Renal cortical epithelial cell (primary cell): ENCODE measurements at regions not wholly inside any gene's neighbourhood (a gene's known extent, or its start where the extent isn't known, plus 50 kb on each side); places are given as distances from the start of the nearest gene placed in this dataset.
"Not testable (repeated sequence)": the region's sequence is repeated elsewhere in the genome, so short reads cannot be mapped to it uniquely, and the experiment has no call there.

Source experiments
- DNase-seq: peaks from one replicate; pipeline ENCODE4 v3.0.0-alpha.2; 2011; ENCODE audit warnings: low read depth

DNA sequence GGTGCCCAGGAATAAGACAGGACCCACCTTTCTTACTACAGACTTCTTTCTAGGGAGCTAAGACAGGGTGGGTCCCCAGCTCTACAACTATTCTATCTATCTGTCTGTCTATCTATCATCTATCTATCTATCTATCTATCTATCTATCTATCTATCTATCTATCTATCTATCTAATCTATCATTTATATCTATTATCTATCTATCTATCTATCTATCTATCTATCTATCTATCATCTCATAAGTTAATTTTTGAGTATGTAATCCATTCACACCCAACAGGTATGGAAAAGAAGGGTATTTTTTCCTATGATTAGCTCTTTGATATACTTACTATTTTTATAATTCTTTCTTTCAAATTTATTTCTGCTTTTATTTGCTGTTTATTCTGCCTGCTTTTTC, 55.9 kb downstream of the BAMBI start:
- no peak for DNase-seq

DNA sequence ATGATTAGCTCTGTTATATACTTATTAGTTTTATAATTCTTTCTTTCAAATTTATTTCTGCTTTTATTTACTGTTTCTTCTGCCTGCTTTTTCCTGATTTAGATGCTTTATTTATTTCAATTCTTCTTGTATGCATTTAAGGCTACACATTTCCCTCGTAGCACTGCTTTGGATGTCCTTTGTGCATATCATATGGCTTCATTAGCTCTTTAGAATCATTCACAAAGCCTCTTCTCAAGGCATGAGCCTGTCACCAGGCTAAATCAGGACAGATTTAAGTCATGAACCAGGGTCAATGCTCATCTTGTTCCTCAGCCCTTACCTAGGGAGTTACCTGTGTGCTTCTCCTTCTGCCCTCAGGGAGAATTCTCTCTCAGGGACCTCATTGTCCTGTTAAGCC, 56.3 kb downstream of the BAMBI start:
- DNase-seq = no peak

DNA sequence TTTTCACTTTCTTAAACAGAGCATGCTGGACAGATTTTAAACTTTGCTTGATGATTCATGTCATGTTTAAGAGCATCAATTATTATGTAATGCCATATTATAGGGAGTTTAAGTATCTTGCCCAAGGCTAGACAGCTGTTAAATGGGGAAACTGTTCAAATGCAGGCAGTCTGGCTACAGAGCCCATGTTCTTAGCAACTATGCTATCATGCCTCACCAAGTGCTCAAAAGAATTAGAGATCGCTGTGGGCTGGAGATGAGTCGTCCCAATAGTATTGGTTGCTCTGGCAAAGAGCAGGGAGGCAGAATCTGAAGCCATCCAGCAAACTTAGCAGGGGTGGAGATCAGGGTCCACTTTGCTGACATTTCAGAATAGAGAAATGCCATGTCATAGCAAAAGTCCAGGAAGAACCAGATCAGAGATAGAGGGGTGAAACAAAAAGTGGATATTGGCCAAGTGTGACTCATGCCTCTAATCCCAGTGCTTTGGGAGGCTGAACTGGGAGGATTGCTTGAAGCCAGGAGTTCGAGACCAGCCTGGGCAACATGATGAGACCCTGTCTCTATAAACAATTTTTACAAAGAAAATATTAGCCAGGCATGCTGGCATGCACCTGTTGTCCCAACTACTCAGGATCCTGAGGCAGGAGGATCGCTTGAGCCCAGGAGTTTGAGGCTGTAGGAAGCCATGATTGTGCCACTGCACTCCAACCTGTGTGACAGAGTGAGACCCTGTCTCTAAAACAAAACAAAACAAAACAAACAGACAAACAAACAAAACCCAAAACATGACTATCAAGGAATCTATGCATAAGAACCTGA, 57.8 kb downstream of the BAMBI start:
- peak; percentile 89 for DNase-seq

DNA sequence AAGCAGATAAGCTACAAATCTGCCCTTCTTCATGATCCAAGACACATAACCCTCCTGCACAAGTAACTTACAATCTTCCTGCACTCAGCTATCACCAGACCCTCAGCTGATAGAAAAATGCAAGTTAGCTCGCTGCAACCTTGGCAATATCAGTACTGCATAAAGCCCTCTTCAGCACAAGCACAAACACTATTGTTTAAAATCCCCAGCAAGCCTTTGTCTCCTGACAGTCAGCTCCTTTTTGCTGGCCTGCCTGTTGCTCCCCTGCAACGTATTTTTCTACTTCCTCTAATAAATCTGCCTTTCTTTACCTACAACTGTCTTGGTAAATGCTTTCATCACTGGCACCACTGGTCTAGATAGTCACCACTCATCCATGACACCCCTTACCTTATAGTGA, 59.8 kb downstream of the BAMBI start:
- no peak for DNase-seq

DNA sequence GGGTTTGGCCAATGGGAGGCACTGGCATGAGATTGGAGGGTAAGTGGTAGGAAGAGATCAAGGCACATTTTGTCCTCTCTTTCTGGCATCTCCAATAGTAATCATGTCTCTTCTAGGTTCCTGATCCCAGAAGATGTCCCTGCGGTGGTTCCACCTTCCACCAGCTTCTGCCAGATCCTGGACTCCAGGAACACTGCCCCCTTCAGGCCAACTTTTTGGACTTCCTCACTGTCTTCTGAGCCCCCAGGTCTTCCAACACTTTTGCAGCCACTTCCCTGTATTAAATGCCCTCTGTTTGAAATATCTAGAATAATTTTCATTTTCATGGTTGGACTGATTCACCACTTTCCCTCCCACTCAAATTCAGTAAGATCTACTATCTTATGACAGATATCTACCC, 60.9 kb downstream of the BAMBI start:
- DNase-seq = no peak

DNA sequence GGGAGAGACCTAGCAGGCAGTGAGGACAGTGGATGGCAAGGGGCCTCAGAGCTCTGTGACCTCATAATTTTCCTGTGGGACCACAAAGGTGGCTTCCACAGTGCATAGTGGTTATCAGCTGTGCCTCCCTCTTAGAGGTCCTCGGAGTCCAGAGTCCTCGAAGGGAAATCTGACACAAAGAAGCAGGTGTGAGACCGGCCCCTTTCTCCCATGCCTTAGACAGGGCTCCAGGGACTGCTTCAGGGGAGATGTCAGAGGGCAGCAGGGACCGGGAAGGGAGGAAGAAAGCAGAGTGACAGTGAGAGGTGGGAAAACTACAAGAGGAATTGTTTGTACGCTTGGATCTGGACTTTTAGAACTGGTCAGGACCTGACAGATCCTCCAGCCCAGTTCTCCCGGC, 66.3 kb downstream of the BAMBI start:
- no peak for DNase-seq

DNA sequence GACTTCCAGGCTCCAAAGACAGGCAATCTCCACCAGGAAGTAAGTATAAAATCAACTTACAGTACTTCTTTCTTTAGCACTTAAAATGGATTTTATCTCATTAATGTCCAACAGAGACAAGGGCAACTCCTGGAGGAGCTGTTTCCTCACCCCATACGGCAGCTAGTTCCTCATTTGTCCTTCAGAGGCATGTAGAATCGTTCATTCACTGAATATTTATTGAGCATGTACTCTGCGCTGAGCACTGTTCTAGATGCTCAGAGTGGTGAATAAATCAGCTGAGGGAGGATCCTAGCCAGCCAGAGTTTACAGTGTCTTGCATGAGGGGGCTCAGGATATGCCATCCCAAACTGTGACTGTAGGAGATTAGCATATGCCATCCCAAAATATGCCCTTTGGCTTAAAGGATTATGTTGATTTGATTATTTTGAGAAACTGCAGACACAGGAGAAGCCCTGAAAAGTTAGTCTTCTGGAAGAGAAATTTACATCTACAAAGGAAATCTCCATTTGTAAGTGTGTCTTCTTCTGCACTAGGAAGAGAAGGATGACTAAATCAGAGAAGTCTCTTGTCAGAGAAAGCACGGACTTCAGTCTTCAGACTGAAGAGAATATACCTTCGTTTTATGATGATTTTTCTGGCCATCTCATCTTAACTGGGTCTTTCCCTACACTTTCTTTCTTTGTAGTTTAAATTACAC, 66.9 kb downstream of the BAMBI start:
- no peak for DNase-seq

DNA sequence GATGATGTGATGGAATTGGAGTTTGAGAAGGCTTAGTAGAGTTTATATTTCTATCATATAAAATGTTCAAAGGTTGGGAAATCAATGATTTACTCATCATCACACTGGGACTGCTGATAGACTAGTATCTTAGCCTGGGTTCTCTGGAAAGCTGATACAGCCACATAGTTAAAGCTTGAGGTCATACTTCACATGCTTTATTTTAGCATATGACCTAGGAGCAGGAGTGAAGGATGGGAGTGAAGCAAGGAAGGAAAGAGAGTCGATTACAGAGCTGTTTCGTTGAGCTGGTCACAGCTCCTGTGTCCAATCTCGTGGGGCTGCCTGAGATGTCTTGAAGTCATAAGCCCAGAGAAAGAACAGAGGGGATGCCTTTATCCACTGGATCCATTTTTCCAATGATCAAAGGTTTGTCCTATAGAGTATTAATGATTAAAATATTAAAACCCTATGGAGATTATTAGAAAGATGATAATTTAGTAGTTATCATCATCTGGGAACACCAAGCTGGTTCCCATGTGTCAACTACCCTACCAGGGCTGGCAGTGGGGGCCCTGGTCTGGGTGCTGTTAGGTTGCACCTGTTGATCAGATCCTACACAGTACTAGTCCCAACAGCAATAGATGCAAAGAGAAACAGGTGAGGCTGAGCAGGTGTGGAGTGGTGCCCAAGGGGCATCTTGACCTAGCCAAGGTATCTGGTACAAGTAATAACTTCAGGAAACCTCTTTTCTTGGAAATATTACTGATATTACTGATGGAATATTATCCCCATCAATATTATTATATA, 77.8 kb downstream of the BAMBI start:
- DNase-seq = peak; percentile 71

DNA sequence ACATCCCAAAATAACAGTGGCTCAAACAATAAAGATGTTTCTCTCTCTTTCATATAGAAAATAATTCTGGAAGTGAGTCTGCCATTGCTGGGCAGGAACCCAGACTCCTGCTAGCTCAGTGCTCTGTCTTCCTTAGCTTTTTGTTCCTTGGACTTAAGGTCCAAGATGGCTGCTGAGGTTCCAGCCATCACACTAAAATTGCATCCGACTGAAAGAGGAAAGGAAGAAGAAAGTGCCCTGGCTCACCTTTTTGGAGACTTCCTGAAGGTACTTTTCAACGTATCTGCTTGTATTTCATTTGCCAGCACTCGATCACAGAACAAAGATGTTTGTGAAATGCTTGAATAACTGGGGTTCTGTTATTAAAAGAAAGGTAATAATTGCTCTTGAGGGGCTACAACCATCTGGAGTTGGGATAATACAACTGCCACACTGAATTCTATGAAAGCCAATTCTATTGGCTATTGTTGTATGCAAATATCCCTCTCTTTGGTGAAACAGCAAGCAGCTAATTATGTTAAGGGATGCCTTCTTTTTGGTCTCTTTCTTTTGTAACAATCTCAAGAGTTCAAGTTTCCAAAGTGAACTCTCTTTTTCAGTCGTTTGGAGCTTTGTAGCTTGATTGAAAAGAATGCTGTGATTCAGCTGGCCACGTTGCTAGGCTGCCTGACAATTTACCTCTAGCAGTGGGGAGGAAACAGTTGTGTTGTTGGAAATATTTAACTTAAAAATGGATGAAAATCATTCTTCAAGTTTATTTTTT, 83.9 kb downstream of the BAMBI start:
- DNase-seq = peak; percentile 40

DNA sequence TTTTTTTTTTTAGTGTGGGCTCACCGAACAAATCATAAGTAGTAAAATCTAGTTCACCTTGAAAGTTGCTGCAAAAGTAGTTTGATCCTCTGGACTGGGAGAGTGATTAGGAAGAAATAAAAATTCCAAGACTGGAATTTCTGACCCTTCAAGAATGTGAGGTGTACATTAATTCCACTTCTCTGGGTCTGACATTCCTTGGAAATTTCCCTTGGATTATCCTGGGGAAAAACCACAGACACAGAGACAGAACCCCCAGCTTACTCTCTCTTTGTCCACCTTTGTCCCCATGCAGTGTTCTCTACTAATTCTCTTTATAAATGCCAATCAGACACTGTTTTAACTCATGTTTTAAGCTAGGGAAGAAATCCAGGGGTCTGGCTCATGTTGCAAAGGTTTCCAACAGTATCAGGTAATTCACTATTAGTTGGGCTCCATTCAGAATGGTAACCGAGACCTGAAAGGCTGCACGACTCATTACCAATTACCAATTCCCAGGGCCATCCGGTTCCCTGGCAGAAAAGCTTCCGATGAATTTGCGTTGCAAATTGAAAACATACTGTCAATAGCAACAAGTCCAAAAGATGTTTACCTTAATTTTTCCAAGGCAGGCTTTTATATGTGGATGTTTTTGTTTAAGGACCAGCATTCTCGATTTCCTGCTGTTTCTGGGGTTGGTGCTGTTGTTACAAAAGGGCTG, 86.3 kb downstream of the BAMBI start:
- DNase-seq = peak; percentile 47

DNA sequence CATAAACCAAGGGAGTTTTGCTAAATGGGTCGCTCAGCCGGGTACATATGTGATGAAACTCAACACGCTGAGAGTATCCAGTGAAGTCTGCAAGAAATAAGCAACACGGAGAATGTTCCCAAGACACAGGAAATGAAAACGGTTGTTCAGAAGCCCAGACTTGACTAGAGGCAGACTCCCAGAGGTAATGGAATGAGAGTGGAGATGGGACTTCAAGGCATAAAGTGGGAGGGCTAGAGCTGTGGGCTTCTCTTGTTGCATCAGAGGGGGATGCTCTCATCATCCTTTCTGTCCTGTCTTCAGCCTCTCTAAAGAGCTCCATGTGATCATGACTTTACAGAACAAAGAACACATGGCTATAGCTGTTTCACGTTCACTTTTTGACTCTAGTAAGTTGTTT, 88.3 kb downstream of the BAMBI start:
- DNase-seq = no peak

DNA sequence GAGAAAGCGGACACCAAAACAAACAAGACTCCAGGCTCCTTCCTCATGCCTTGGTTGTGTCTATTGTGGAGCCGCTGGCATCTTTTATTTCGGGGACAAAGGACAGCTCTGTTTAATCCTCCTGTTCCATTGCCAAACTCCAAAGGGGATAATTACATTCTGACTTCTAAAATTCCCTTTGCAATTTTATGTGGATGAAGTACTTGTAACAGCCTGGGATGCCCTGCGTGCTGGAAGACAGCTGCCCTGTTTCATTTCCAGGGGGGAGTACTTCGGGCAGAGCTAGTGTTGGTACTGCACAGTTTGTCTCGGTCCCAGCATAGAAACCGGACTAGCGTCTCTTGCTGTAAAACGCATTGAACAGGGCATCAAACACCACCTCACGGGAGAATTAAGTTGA, 90.9 kb downstream of the BAMBI start:
- no peak for DNase-seq

DNA sequence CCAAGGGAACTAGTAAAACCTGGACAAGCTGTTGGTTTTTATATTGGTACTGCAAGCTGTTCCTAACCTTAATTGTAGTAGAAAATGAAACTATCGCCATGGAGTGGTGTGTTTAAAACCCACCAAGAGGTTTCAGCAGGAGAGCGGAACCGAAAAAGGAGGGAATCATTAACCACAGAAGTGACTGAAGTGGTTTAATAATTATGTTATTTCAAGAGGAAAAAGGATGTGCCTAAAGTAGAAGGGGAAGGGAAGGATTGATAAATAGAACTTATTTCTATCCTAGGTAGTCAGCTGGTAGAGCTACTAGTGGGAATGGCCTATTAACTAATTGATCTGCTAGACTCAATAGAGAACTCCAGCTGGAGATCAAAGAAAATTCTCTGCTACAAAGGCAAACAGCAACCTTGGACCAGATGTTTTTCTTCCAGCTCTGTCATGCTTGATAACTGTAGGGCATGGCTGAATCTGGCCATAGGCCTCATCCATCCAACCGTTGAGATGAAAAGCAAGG, 91.8 kb downstream of the BAMBI start:
- DNase-seq = peak; percentile 89

DNA sequence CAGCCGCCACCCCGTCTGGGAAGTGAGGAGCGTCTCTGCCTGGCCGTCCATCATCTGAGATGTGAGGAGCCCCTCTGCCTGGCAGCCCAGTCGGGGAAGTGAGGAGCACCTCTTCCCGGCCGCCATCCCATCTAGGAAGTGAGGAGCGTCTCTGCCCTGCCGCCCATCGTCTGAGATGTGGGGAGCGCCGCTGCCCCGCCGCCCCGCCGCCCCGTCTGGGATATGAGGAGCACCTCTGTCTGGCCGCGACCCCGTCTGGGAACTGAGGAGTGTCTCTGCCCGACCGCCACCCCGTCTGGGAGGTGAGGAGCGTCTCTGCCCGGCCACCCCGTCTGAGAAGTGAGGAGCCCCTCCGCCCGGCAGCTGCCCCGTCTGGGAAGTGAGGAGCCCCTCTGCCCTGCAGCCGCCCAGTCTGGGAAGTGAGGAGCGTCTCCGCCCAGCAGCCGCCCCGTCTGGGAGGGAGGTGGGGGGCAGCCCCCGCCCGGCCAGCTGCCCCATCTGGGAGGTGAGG, 94.3 kb downstream of the BAMBI start:
- not testable (repeated sequence) for DNase-seq

DNA sequence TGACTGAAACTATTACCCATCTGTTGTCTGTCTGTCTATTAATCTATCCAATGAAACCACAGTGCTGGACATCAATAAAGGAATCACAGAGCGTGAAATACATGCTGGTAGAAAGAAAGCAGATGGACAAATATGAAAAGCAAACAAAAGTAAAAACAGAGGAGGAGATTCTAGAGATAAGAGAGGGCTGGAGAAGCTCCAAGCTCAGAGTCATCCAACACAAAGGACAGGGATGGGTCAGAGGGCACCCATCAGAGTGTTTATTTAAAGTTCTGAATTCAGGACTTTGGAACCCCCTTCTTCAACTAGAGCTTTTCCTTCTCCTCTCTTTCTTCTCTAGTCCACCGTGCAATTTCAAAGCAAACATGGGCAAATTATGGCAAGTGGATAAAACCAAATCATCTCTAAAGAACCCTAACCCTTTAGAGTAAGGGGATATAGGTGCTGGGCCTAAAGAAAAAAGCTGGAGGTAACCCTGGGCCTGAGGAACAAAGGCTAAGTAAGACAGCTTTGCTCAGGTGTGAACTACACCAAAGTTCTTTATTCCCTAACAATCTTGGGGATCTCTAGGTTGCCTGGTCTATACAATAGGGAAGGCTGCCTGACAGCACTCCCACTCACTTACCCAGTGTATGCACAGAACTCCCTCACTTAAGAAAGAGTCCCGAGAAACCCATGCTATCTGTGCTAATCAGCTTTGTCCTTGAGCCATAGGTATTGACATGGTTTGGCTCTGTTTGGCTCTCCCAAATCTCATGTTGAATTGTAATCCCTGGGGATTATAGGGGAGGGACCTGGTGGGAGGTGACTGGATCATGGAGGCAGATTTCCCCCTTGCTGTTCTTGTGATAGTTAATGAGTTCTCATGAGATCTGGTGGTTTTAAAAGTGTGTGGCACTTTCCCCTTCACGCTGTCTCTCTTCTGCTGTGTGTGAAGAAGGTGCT, 97.0 kb downstream of the BAMBI start:
- DNase-seq = no peak

DNA sequence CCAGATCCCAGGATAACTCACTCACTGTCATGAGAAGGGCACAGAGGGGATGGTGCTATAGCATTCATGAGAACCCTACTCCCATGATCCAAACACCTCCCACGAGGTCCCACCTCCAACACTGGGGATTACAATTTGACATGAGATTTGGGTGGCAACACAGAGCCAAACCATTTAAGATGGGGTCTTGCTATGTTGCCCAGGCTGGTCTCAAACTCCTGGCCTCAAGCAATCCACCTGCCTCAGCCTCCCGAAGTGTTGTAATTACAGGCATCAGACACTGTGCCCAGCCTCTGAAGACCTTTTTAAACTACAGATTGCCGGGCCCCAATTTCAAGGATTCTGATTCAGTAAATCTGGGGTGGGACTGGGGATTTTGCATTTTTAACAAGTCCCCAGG, 98.5 kb downstream of the BAMBI start:
- DNase-seq = no peak

DNA sequence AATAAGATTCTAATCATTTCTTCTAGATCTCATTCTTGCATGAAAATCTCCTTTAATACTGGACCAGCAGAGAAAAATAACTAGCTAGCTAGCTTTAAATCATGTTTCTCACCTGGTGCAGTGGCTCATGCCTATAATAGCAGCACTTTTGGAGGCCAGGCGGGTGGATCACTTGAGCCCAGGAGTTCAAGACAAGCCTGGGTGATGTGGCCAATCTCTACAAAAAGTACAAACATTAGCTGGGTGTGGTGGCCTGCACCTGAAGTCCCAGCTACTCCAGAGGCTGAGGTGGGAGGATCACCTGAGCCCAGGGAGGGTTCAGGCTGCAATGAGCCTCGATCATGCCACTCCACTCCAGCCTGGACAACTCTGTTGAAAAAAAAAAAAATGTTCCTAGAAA, 99.2 kb downstream of the BAMBI start:
- no peak for DNase-seq

DNA sequence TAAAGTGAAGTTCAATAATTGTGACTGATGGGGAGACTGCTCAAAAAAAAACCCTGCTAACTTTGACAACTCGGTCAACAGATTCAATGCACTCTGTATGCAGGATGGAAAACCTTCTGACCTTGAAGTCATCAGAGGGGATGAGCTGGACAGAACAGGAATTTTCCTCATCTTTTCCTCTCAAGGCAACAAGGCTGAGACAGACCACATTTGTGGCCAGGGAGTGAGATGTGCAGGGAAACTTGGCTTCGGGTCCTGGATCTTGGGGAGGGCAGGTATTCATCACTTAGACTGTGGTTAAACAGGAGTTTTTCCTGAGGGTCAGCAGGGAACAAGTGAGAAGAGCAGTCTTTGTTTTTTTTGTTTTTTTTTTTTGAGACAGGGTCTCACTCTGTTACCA, 100.6 kb downstream of the BAMBI start:
- DNase-seq = no peak

DNA sequence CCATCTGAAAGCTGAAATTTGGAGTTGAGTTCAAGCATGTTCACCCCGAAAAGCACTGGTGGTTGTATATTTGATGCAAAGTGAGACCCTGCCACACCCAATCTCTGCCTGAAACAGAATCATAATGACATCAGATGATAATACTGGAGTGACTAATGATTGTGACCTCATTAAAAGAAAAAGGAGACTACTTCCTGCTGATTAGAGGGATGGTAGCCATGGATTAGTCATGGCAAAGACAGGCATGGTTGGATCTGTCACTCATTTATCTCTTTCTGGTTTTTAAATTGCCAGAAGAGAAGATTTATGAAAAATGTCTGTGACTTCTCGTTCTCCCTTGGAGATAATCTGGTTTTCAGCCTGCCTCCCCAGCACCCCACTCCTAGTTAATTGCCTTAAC, 101.2 kb downstream of the BAMBI start:
- peak; percentile 46 for DNase-seq

DNA sequence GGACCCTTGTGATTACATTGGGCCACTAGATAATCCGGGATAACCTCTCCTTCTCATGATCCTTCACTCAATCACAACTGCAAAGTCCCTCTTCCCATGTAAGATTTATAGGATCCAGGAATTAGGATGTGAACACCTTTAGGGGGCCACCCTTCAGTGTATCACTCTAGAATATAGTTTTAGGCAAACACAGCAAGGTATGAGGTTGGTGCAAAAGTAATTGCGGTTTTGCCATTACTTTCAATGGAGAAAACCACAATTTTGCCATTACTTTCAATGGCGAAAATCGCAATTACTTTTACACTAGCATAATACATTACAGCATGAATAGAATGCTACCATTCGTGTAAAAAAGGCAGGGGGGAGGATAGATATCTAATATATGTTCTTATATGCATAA, 104.0 kb downstream of the BAMBI start:
- no peak for DNase-seq
